ENCODE measurements at regions not wholly inside any gene's neighbourhood (a gene's known extent, or its start where the extent isn't known, plus 50 kb on each side); places are given as distances from the start of the nearest gene placed in this dataset.

DNA sequence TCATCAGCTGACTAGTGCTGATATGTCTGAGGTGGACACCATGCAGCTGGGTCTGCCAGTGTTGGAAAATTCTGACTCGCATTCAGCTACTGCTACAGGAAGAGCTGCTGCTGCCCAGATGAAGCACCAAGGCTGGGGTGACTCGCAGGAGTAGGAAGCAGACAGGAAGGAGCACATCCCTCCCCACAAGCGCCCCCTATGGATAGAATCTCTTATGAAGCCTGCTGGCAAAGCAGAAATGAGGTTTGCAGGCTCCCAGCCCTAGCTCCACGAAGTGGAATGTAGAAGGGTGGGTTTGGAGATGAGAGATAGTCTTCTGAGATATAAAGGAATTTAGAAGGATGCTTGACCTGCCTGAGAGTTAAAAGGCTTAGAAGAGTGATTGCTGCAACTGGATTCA, 443.0 kb downstream of the ACTL7B start:
- Histone ChIP-seq H3K4me3 (ENCODE audit: low read depth, low read length) (no peak overlapping the region), H3K36me3 (ENCODE audit: control insufficient read depth, insufficient read depth, low read length) (no peaks in the 10 kb centered on the region), H3K4me1 (no peaks in the 10 kb centered on the region), H3K27me3 (replicated peaks; ENCODE audit: control insufficient read depth, insufficient read depth, low read length) (no peaks in the 10 kb centered on the region), H3K9me3 (no peaks in the 10 kb centered on the region)
- intact Hi-C loops (cut with micrococcal nuclease; ENCODE audit: unreplicated experiment): loop anchor here (10.0 kb wide), 1 partner anchor 928 kb away; the partner anchor contains the start of gene KLF4
- TF ChIP-seq CTCF (IDR thresholded peaks at IDR 0.05; ENCODE audit: insufficient read depth in 1 of 2, low read depth in 1 of 2, low read length in 1 of 2, severe bottlenecking in 1 of 2, unreplicated experiment in 1 of 2): no peak
- no peak overlapping the region for H3K4me3 Mint-ChIP-seq (ENCODE audit: unreplicated experiment)
- CTCF ChIA-PET: no interaction called here
- no TSS peak for BruUV-seq (replicated peaks)
- no peaks in the 10 kb centered on the region for H3K9me3 Mint-ChIP-seq (ENCODE audit: unreplicated experiment)
- peak; percentile 36 to 51 for DNase-seq
- H3K4me1 Mint-ChIP-seq (ENCODE audit: low read depth, unreplicated experiment): no peaks in the 10 kb centered on the region
- POLR2A ChIA-PET: no interaction called here
- H3K36me3 Mint-ChIP-seq (ENCODE audit: insufficient read depth, unreplicated experiment): no peaks in the 10 kb centered on the region
- no peaks in the 10 kb centered on the region for H3K27me3 Mint-ChIP-seq (ENCODE audit: insufficient read depth, unreplicated experiment)
- no peak overlapping the region for H3K27ac Mint-ChIP-seq (ENCODE audit: unreplicated experiment)

GRCh38 chr9:108411632-108412031, 444.2 kb downstream of the ACTL7B start:
- no peak for TF ChIP-seq CTCF (IDR thresholded peaks at IDR 0.05; ENCODE audit: insufficient read depth in 1 of 2, low read depth in 1 of 2, low read length in 1 of 2, severe bottlenecking in 1 of 2, unreplicated experiment in 1 of 2)
- CTCF ChIA-PET: interaction anchor here (0.7 kb wide), 1 partner anchor 114 kb away, joined by 3 read pairs; no protein-coding TSS in a partner anchor

DNA sequence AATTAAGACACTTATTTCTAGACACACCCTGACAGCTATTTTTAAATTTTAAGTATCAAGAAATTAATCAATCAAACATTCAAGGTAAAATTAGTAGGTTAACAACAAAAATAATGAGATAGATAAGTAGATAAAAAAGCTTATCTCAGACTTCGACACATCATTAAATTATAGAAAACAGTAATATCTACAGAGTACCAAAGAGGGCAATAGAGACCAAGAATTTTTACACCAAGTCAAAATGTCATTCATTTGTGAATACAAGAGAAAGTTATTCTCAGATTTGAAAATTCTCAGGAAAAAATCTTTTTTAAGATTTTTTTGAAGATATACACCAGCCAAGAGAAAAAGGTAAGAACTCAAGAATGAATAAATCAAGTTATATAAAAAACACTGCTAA, 445.6 kb downstream of the ACTL7B start:
- ChIA-PET CTCF (interaction anchor here (0.9 kb wide), 1 partner anchor 156 kb away, joined by 3 read pairs; no protein-coding TSS in a partner anchor), POLR2A (no interaction called here)
- no peak overlapping the region for H3K4me3 ChIP-seq (ENCODE audit: low read depth, low read length)
- no peaks in the 10 kb centered on the region for H3K4me1 Mint-ChIP-seq (ENCODE audit: low read depth, unreplicated experiment)
- H3K27me3 ChIP-seq (replicated peaks; ENCODE audit: control insufficient read depth, insufficient read depth, low read length): no peaks in the 10 kb centered on the region
- H3K27ac Mint-ChIP-seq (ENCODE audit: unreplicated experiment): no peak overlapping the region
- H3K4me1 ChIP-seq: no peaks in the 10 kb centered on the region
- H3K27me3 Mint-ChIP-seq (ENCODE audit: insufficient read depth, unreplicated experiment): no peaks in the 10 kb centered on the region
- no peaks in the 10 kb centered on the region for H3K9me3 ChIP-seq
- H3K36me3 Mint-ChIP-seq (ENCODE audit: insufficient read depth, unreplicated experiment): no peaks in the 10 kb centered on the region
- no peak for TF ChIP-seq CTCF (IDR thresholded peaks at IDR 0.05; ENCODE audit: insufficient read depth in 1 of 2, low read depth in 1 of 2, low read length in 1 of 2, severe bottlenecking in 1 of 2, unreplicated experiment in 1 of 2)
- no peaks in the 10 kb centered on the region for H3K36me3 ChIP-seq (ENCODE audit: control insufficient read depth, insufficient read depth, low read length)
- H3K9me3 Mint-ChIP-seq (ENCODE audit: unreplicated experiment): peaks cover 9% of the 10 kb centered on the region
- intact Hi-C loops (cut with micrococcal nuclease; ENCODE audit: unreplicated experiment): loop anchor here (10.0 kb wide), 1 partner anchor 925 kb away; the partner anchor contains the start of gene KLF4
- H3K4me3 Mint-ChIP-seq (ENCODE audit: unreplicated experiment): no peak overlapping the region
- DNase-seq: no peak
- no TSS peak for BruUV-seq (replicated peaks)

More at GRCh38 chr9:108411632-108412031, 444.2 kb downstream of the ACTL7B start:
- BruUV-seq (replicated peaks): no TSS peak
- no peak overlapping the region for H3K27ac Mint-ChIP-seq (ENCODE audit: unreplicated experiment)
- H3K4me1 ChIP-seq: no peaks in the 10 kb centered on the region
- no peak overlapping the region for H3K4me3 Mint-ChIP-seq (ENCODE audit: unreplicated experiment)
- H3K9me3 Mint-ChIP-seq (ENCODE audit: unreplicated experiment): peaks cover 3% of the 10 kb centered on the region
- H3K36me3 ChIP-seq (ENCODE audit: control insufficient read depth, insufficient read depth, low read length): no peaks in the 10 kb centered on the region
- intact Hi-C loops (cut with micrococcal nuclease; ENCODE audit: unreplicated experiment): loop anchor here (10.0 kb wide), 1 partner anchor 927 kb away; the partner anchor contains the start of gene KLF4
- no peaks in the 10 kb centered on the region for H3K27me3 ChIP-seq (replicated peaks; ENCODE audit: control insufficient read depth, insufficient read depth, low read length)
- POLR2A ChIA-PET: no interaction called here
- no peak overlapping the region for H3K4me3 ChIP-seq (ENCODE audit: low read depth, low read length)
- H3K4me1 Mint-ChIP-seq (ENCODE audit: low read depth, unreplicated experiment): no peaks in the 10 kb centered on the region
- H3K27me3 Mint-ChIP-seq (ENCODE audit: insufficient read depth, unreplicated experiment): no peaks in the 10 kb centered on the region
- no peaks in the 10 kb centered on the region for H3K36me3 Mint-ChIP-seq (ENCODE audit: insufficient read depth, unreplicated experiment)
- H3K9me3 ChIP-seq: no peaks in the 10 kb centered on the region
- DNase-seq: no peak

Measured in Caco-2 (cell line).